ENCODE measurements at regions not wholly inside any gene's neighbourhood (a gene's known extent, or its start where the extent isn't known, plus 50 kb on each side); places are given as distances from the start of the nearest gene placed in this dataset.

DNA sequence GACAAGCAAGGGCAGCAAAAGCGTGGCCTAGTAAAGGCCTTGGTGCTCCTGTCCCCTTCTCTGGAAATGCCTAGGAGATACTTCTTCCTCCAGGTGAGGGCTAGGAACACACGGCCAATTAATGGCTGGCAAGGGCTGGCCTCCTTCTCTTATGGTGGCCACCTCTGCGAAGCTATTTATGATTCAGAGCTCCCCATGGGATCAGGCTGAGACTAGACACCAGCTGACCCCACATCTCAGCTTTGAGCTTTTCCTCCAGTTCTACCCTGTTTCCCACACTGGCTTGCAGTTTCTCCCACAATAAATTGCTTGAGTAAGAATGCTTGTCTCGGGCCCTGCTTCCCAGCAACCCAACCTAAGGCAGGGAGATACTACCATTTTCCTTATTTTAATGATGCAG is 53.7 kb downstream of the CAMK2N1 start:
- H3K27me3 ChIP-seq: no peaks in the 10 kb centered on the region
- no peak for DNase-seq
- H3K4me1 ChIP-seq: no peaks in the 10 kb centered on the region
- TF ChIP-seq CTCF (IDR thresholded peaks at IDR 0.05; ENCODE audit: low read depth, low read length): no peak
- no peak overlapping the region for H3K4me3 ChIP-seq (ENCODE audit: low read depth, low read length)
- no peaks in the 10 kb centered on the region for H3K9me3 ChIP-seq
- no peaks in the 10 kb centered on the region for H3K36me3 ChIP-seq

- Histone ChIP-seq H3K27me3 (no peaks in the 10 kb centered on the region), H3K9me3 (no peaks in the 10 kb centered on the region), H3K36me3 (no peaks in the 10 kb centered on the region), H3K4me1 (no peaks in the 10 kb centered on the region), H3K4me3 (ENCODE audit: low read depth, low read length) (no peak overlapping the region)
- DNase-seq: no peak
- TF ChIP-seq CTCF (IDR thresholded peaks at IDR 0.05; ENCODE audit: low read depth, low read length): no peak
Measured at GRCh38 chr1:20431176-20431460, 54.9 kb downstream of the CAMK2N1 start.

- DNase-seq: peak; percentile 73
- Histone ChIP-seq H3K4me3 (ENCODE audit: low read depth, low read length) (no peak overlapping the region), H3K4me1 (no peaks in the 10 kb centered on the region), H3K27me3 (no peaks in the 10 kb centered on the region), H3K36me3 (no peaks in the 10 kb centered on the region), H3K9me3 (no peaks in the 10 kb centered on the region)
- peak; percentile 78 for TF ChIP-seq CTCF (IDR thresholded peaks at IDR 0.05; ENCODE audit: low read depth, low read length)
Measured at GRCh38 chr1:20430355-20431175, 55.4 kb downstream of the CAMK2N1 start.

GRCh38 chr1:20429296-20429695 is 56.7 kb downstream of the CAMK2N1 start:
- H3K27me3 ChIP-seq: no peaks in the 10 kb centered on the region
- no peak overlapping the region for H3K4me3 ChIP-seq (ENCODE audit: low read depth, low read length)
- TF ChIP-seq CTCF (IDR thresholded peaks at IDR 0.05; ENCODE audit: low read depth, low read length): no peak
- DNase-seq: no peak
- H3K9me3 ChIP-seq: no peaks in the 10 kb centered on the region
- H3K4me1 ChIP-seq: no peaks in the 10 kb centered on the region
- H3K36me3 ChIP-seq: no peaks in the 10 kb centered on the region

DNA sequence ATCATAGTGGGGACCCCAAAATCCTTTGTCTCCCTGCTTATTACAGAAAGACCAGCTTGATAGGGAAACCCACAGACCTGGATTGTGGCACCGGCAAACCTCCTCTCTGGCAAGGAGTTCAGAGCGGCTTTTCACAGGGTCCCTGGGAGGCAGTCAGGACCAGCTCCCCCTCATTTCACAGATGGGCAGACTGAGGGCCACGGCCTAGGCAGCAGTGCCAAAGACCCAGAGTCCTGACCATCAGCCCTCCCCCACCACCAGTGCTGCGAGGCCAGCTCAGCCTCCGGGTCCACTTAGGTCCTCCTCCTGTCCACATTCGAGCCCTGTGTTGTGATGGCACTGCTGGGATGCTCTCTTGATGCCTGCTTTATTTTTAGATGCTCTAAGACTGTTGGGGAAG is 57.2 kb downstream of the CAMK2N1 start:
- no peak for TF ChIP-seq CTCF (IDR thresholded peaks at IDR 0.05; ENCODE audit: low read depth, low read length)
- Histone ChIP-seq H3K4me1 (no peaks in the 10 kb centered on the region), H3K36me3 (no peaks in the 10 kb centered on the region), H3K9me3 (no peaks in the 10 kb centered on the region), H3K27me3 (no peaks in the 10 kb centered on the region), H3K4me3 (ENCODE audit: low read depth, low read length) (no peak overlapping the region)
- DNase-seq: no peak

GRCh38 chr1:20426923-20427322 is 59.1 kb downstream of the CAMK2N1 start:
- Histone ChIP-seq H3K27me3 (no peaks in the 10 kb centered on the region), H3K36me3 (no peaks in the 10 kb centered on the region), H3K4me1 (no peaks in the 10 kb centered on the region), H3K4me3 (ENCODE audit: low read depth, low read length) (no peak overlapping the region), H3K9me3 (no peaks in the 10 kb centered on the region)
- no peak for TF ChIP-seq CTCF (IDR thresholded peaks at IDR 0.05; ENCODE audit: low read depth, low read length)
- no peak for DNase-seq

All from BE2C (cell line).